M059J (cell line): ENCODE measurements at regions not wholly inside any gene's neighbourhood (a gene's known extent, or its start where the extent isn't known, plus 50 kb on each side); places are given as distances from the start of the nearest gene placed in this dataset.
"Not testable (repeated sequence)": the region's sequence is repeated elsewhere in the genome, so short reads cannot be mapped to it uniquely, and the experiment has no call there.

ENCODE experiments used
- DNase-seq: peaks from one replicate; pipeline ENCODE4 v3.0.0-alpha.2; 2012; ENCODE audit warnings: low read depth

- not testable (repeated sequence) for DNase-seq
Observed at GRCh38 chr9:62833323-62834200, 1643.7 kb downstream of the SPATA31A7 start.

- DNase-seq, result peak; percentile 57
Observed at GRCh38 chr9:62837254-62837911, 1647.5 kb downstream of the SPATA31A7 start.

- peak; percentile 95 for DNase-seq
Observed at GRCh38 chr9:62838024-62838718, 1648.3 kb downstream of the SPATA31A7 start.

- not testable (repeated sequence) for DNase-seq
Observed at GRCh38 chr9:62839168-62839567, 1649.3 kb downstream of the SPATA31A7 start.

GRCh38 chr9:62843145-62843544 lies 1653.3 kb downstream of the SPATA31A7 start:
- not testable (repeated sequence) for DNase-seq

- DNase-seq, result not testable (repeated sequence)
Observed at GRCh38 chr9:62843706-62844290, 1654.0 kb downstream of the SPATA31A7 start.

GRCh38 chr9:62844681-62845185 lies 1654.9 kb downstream of the SPATA31A7 start:
- not testable (repeated sequence) for DNase-seq

- not testable (repeated sequence) for DNase-seq
Observed at GRCh38 chr9:62848258-62848657, 1658.4 kb downstream of the SPATA31A7 start.

- DNase-seq, result not testable (repeated sequence)
Observed at GRCh38 chr9:62849991-62850390, 1660.2 kb downstream of the SPATA31A7 start.

GRCh38 chr9:62857280-62857679 lies 1667.4 kb downstream of the SPATA31A7 start:
- DNase-seq, result not testable (repeated sequence)

GRCh38 chr9:62858240-62858639 lies 1668.4 kb downstream of the SPATA31A7 start:
- DNase-seq, result not testable (repeated sequence)

- DNase-seq, result not testable (repeated sequence)
Observed at GRCh38 chr9:62860939-62861860, 1671.4 kb downstream of the SPATA31A7 start.

GRCh38 chr9:62862180-62862579 lies 1672.3 kb downstream of the SPATA31A7 start:
- not testable (repeated sequence) for DNase-seq

- not testable (repeated sequence) for DNase-seq
Observed at GRCh38 chr9:62863319-62863718, 1673.5 kb downstream of the SPATA31A7 start.

- not testable (repeated sequence) for DNase-seq
Observed at GRCh38 chr9:62863867-62864266, 1674.0 kb downstream of the SPATA31A7 start.

- peak; percentile 47 for DNase-seq
Observed at GRCh38 chr9:62864481-62865469, 1674.9 kb downstream of the SPATA31A7 start.

GRCh38 chr9:62869061-62869460 lies 1679.2 kb downstream of the SPATA31A7 start:
- not testable (repeated sequence) for DNase-seq

GRCh38 chr9:62871765-62872164 lies 1681.9 kb downstream of the SPATA31A7 start:
- not testable (repeated sequence) for DNase-seq

- not testable (repeated sequence) for DNase-seq
Observed at GRCh38 chr9:62874213-62874612, 1684.4 kb downstream of the SPATA31A7 start.
